HG02623 (cell line): ENCODE measurements at regions not wholly inside any gene's neighbourhood (a gene's known extent, or its start where the extent isn't known, plus 50 kb on each side); places are given as distances from the start of the nearest gene placed in this dataset.
"Not testable (repeated sequence)": the region's sequence is repeated elsewhere in the genome, so short reads cannot be mapped to it uniquely, and the experiment has no call there.

Experiments used
- ATAC-seq: cut with Tn5 transposase; IDR thresholded peaks from one replicate; pipeline ENCODE4 v1.9.1; 2021; ENCODE audit warnings: moderate library complexity; ENCODE audit not compliant: unreplicated experiment

DNA sequence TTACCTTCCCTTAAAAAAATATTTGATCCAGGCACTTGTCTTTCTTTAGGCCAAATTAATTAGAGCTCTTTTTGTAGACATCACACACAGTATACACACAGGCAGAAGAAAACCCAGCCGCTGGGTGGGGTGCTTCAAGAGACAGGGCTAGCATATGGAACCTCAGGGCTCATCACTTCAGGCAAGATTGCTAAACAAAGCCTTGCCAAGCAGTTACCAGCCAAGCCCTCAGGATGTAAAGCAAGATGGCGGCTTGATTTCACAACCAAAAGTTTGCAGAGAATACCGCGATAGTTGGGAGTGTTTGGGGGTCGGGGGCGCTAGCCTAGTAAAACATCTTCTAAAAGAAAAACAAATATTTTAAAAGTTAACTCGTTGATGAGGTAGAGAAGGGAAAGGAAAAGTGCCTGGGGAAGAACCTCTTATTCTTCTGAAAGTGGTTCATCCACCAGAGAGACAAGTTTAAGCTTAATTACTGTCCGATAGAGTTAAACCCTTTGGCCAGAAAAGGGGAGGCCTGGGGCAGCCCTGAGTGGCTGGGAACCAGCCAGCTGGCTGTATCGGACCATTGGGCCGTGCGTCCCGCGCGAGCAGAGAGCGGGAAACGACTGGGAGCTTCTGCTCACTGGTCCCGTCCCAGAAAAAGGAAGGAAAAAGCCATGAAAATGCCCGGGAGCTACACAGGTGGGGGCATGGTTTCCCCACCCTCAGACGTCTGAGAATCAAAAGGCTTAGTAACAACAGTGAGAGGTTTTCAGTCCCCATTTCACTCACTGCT, 254.9 kb upstream of the PCDH20 start:
- ATAC-seq: no peak

DNA sequence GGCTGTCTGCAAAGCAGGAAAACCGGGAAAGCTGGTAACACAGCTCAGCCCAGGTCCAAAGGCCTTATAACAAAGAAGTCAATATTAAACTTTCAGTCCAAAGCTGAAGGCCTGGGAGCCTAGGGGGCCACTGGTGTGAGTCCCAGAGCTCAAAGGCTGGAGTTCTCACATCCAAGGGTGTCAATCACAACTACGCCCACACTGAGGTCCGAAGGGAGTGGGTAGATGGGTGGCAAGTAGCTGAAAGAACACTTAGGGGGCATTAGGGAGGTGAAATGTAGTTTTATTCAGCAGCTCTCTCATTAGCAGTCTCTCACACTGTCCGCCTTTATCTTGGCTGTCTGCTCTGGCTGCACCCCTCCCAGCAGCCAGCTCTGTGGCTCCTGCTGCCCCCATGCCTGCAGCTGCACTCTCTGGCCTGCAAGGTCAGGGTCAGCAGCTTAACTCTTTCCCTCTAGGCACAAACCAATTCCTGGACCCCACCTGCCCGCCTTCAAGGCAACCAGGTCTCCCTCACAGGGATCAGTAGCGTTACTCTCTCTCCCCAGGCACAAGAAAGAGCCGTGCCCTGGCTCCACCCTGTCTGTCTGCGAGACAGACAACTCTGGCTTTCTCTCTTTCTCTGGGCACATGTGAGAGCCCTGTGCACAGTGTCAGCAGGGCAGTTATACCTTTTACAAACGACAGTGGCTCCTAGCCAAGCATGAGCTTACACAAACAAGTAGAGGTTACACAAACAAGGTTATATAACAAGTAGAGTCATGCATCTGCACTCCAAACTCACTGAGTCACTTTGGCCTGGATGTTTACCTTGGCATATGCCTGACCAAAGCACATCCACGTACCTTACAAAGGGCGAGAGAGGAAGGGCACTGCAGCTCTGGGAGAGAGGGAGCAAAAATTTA, 249.4 kb upstream of the PCDH20 start:
- no peak for ATAC-seq

DNA sequence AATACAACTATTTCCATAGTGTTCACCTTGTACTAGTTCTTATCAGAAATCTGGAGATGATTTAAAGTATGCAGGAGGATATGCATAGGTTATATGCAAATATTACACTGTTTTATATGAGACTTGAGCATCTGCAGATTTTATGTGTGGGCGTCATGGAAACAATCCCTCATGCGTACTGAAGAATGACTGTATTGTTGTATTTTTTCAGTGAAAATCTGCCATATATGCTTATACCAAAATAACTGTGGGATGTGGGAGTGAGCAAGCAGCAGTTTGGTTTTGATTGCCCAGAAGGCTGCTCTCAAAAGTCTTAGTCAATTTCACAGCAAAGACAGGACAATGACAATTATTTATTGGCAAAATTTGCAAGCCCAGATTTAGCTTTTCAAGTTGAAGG, 238.8 kb upstream of the PCDH20 start:
- no peak for ATAC-seq

DNA sequence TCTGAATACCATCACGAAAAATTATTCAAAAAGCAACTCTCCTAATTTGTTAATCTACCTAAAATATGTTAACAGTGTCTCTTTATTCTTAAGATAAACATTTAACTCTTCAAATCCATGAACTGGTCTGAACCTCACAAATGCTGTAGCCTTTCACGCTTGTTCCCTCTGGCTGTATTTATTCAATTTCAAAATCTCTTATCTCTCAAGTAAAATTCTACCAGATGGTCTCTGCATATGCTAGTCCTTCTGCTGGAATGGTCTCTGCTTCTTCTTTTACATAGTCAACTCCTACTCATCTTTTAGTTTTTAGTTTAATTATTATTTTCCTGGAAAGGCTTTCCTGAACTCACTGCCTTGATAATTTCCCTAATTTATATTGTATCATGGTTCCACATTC, 232.9 kb upstream of the PCDH20 start:
- ATAC-seq: no peak

DNA sequence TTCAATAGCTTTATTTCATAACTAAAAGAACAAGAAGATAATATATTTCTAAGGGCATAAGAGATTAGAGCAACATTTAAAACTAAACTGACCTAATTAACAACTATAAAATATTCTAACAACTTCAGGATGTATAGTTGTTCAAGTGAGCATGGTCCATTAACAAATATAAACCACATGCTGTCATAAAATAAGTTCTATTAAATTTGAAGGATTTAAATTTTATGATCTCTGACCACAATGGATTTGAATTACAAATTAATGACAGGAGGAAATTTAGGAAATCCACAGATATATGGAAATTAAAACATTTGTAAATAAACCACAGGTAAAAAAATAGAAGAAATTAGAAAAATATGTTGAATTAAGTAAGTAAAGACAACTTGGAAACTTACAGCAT, 196.5 kb upstream of the PCDH20 start:
- no peak for ATAC-seq

DNA sequence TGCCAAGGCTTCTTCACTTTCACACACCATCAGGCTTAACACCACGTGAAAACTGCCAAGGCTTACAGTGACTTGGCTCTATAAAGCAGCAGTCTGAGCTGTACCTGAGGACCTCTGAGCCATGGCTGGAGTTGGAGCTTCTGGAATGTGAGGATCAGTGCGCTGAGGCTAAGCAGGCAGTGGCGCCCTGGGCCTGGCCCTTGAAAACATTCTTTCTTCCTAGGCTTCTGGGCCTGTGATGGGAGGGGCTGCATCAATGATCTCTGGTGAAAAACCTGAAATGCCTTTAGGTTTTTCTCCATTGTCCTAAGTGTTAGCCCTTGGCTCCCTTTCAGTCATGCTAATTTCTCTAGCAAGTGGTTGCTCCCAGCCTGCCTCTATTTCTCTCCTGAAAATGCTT, 192.5 kb upstream of the PCDH20 start:
- no peak for ATAC-seq

DNA sequence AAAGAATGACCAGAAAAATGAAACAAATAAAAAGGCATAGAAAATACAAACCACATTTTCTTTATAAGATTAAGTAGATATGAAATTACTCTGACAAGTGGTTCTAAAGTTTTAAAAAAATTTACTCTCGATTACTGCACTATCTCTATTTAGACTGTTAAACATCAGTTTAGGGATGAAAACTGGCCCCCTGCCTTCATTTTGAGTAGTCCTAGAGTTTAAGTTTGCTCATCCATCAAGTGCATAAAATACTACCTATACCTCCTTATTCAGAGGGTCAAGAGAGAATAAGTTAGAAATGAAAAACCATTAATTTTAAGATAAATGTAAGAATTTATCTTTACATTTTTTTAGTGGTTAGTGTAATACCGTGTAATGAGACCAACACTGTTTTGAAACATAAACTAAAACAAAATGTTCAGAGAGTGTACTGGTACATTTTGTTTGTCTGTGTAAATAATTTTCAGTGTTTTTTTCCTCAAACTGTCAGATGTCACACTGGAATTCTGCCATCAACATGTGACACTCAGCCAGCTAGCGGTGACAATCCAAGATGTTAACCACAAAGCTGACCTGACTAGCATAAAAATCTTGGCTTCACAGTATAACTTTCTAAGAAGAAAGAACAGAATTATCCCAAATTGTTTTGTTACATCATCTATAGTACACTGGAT, 184.8 kb upstream of the PCDH20 start:
- ATAC-seq: no peak

DNA sequence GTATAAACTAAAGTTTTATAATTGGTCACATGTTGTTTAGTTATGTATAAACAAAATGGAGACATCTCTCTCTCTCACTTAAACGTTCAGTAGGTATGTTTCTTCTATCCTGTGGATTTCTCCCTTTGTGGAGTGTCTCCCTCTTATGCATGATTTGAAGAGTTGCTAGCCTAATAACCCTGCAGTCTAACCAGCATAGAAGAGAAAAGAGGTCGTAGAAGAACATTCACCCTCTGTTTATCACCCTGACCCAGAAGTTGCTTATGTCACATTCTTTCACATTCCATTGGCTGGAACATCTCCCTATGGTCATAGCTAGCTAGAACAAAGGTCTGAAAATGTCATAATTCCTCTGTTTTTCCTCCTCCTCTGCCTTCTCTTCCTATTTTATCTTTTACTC, 176.8 kb upstream of the PCDH20 start:
- ATAC-seq: no peak

DNA sequence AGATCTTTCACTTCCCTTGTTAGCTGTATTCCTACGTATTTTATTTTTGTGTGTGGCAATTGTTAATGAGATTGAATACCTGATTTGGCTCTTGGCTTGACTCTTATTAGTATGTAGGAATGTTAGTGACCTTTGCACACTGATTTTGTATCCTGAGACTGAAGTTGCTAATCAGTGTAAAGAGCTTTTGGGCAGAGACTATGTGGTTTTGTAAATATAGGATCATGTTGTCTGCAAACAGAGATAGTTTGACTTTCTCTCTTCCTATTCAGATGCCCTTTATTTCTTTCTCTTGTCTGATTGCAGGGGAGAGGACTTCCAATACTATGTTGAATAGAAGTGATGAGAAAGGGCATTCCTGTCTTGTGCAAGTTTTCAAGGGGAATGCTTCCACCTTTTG, 160.3 kb upstream of the PCDH20 start:
- ATAC-seq: no peak

DNA sequence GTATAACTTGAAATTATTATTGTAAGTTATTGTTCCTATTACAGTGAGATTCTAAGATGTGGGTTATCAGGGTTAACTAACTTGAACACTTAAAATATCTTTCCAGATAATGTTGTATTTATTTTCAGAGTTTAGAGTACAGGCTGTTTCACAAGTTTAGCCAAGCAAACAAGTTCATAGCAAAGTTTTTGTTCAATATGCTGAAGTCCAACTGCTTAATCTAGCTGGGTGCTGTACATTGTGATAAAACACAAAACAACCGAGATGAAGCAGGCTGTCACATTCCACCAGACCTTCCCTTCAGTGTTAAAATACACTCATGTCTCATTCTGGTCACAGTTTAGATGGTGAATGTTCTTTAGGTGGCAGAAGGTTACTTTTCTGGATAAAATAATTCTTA, 148.0 kb upstream of the PCDH20 start:
- no peak for ATAC-seq

DNA sequence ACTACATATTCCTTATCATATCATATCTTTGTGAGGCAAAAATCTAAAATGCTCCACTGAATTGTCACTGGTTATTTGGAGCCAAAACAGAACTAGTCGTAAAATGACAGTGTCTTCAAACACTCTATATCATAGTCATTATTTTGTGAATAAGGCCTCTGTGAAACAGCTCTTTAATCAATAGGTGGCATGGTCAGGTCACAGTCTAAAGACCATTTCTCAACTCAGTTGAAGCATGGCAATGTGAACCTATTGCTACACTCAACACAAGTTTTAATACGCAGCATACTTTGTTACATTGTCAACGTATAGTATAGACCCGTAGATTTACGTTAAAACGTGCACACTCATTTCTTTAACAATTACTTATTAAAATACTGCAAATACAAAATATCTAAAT, 131.3 kb upstream of the PCDH20 start:
- no peak for ATAC-seq

DNA sequence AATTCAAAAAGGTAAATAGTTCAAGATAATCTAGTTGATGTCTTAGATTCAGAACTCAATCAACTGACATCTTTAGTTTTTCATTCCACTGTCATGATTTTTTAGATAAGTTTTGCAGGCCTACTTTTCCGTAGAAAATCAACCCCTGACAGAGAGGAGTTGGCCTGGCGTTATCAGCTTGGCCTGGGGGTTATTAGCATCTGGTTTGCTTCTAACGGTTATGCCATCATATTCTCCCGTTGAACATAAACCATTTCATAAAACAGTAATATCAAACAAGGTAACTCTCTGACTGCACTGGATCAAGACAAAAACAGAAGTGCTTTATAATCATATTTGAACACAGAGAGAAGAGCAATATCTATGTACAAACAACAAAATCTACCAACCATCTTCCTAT, 130.8 kb upstream of the PCDH20 start:
- no peak for ATAC-seq

DNA sequence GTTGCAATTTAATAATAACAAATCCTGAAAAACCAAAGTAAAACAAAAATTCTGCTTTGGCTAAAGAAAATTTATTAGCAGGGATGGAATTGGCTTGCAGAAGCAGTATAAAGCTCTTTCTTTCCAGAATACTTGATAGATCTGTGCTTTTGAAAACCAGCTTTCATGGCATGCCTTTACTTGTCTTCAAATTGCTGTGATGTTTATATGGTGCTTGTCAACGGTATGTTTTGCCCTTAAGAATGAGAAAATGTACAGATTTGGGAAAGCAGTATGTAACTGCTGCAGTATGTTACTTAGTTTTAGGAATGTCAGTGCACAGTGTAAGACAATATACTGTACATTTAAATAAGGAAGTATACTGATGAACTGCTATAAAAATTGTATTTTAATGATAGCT, 120.8 kb upstream of the PCDH20 start:
- ATAC-seq: no peak

DNA sequence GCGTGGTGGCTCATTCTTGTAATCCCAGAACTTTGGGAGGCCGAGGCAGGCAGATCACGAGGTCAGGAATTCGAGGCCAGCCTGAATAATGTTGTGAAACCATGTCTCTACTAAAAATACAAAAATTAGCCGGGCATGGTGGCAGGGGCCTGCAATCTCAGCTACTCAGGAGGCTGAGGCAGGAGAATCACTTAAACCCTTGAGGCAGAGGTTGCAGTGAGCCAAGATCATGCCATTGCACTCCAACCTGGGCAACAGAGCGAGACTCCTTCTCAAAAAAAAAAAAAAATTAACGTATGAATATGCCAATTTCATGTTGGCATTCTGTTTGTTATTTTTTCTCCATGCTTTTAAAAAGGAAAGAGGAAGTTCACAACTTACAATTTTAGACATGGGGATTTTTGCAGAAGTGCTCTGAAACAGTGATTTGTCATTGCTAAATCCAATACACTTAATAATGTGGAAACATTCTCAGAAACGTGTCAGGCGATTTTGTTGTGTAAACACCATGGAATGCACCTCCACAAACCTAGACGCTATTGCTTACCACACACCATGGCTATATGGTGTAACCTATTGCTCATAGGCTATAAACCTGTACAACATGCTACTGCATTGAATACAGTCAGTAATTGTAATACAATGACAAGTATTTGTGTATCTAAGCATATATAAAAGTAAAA, 115.9 kb upstream of the PCDH20 start:
- peak; percentile 40 for ATAC-seq

DNA sequence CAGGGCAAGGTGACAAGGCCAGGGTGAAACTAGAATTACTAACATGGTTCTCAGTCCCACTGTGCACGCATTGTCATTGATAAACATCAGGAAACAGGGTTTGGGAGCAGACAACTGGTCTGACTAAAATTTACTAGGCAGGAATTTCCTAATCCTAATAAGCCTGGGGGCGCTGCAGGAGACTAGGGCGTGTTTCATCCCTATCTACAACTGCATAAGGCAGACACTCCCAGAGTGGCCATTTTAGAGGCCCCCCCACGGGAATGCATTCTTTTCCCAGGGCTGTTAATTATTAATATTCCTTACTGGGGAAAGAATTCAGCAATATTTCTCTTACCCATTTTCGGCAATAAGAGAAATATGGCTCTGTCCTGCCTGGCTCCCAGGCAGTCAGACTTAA, 103.6 kb upstream of the PCDH20 start:
- not testable (repeated sequence) for ATAC-seq

DNA sequence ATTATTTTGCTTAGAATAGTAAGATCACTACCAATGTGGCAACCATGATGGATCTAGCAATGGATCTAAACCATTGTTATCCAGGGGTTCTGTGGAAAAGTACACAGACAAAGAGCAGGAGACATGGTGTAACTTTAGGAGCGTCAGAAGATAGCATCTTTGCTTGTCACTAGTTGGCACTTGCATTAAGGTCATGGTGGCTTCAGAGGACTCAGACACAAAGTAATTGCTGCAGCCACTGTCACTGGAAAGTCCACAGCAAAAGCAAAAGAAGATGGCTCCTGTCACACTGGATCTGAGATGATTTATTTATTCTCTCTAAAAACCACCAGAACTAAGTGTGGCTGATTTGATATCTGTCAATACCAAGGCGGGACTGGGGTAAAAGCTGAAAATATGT, 93.3 kb upstream of the PCDH20 start:
- ATAC-seq: no peak

DNA sequence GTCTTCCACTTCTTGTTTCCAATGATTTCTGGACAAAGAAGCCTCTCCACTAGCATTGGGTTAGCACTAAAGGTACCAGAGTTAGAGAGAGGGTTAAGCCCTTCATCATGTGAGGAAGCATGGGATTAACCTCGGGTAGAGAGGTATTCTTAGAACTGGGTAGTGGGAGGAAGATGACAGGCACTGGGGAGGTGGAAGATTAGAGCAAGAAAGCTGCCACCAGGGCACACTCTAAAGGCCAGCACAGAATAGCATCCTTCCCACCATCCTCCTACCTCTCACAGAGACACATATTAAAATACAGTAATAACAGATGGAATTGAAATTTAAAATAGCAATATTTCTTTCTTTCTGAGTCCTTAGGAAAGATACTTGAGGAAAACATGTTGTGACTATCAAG, 84.5 kb upstream of the PCDH20 start:
- no peak for ATAC-seq

DNA sequence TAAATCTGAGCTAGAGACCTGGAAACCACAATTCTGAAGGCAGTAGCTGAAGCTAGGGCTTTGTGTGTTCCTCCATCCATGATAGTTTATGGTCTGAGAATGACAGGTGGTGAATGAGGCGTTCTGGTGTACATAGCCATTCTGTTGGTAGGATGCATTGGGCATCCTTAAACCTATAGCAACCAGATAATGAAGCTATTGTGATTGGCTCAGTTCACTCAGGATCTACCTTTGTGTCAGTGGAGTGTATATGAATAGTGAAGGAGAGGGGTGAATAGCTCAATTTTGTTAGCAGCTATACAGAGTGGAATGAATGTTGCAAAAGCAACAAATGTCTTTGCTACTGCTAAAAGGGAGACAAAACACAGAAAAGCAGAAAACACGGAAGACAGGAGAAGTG, 80.0 kb upstream of the PCDH20 start:
- no peak for ATAC-seq

DNA sequence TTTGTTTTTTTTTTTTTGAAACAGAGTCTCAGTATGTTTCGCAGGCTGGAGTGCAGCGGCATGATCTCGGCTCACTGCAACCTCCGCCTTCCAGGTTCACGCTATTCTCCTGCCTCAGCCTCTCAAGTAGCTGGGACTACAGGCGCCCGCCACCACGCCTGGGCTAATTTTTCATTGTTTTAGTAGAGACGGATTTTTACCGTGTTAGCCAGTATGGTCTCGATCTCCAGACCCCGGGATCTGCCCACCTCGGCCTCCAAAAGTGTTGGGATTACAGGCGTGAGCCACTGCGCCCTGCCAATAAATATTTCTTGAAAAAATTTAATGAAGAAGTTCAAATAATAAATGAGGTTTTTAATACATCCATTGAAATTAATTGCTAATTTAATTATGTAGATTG, 77.9 kb upstream of the PCDH20 start:
- not testable (repeated sequence) for ATAC-seq

DNA sequence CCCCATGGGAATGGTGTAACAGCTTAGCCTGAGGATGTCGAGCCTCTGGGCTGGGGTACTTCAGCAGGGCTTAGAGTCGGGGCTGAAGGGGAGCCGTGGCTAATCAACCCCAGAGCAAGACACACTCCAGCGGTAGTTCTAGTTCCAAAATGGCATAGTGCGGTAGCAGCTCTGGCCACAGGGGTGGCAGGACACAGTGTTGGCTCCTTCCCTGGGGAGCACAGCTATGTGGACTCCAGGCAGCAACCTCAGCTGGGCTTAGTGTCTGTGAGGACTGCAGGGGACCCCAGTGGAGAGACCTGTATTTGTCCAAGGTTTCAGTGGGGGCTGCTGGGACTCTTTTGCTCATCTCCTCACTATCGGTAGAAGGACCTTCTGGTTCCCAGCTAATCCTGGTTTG, 70.8 kb upstream of the PCDH20 start:
- no peak for ATAC-seq

DNA sequence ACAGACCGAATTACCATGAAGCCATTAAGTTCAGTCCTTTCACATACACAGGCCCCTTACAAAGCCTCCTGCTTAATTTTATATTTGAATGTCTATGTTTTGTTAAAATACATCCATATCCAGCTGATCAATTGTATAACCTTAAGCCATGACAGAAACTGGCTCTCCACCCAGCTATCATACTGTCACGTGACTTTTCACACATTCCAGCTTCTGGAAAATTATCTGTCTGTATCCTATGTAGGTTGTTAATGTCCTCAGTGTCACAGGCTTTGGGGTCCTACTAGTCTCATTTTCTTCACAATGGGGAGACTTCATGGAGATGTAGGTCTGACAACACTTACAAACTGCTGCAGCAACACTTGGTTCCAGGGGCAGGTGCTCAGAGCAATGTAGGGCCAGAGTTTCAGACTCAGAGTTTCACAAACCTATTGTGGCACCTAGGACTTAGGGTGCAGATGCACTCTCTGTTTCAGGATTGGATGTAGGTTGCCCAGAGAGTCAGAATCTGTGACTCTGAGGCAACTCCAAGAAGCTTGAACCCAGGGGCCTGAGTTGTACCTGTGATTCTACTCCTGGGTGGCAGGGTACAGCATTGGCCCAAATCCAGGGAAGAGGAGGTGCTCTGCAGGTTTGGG, 69.6 kb upstream of the PCDH20 start:
- no peak for ATAC-seq
